Thyroid gland (tissue), 4 donors: ENCODE measurements at regions not wholly inside any gene's neighbourhood (a gene's known extent, or its start where the extent isn't known, plus 50 kb on each side); places are given as distances from the start of the nearest gene placed in this dataset.

Experiments used
- POLR2A ChIP-seq, 2 donors: fragments of 450-650 bp; IDR thresholded peaks; one replicate each; pipeline ENCODE4 v1.6.1; 2017; ENCODE audit warnings: antibody characterized with exemption in 2 of 2, mild to moderate bottlenecking in 2 of 2, moderate library complexity in 1 of 2
- TF ChIP-seq, protein P1 (sequence below), 6 experiments: fragments of 200-600 bp in 3 of 6; fragments of 450-650 bp in 3 of 6; sonication (generic) in 3 of 6; IDR thresholded peaks; one replicate each; pipeline ENCODE4 v1.5.1; 2016 to 2019; ENCODE audit warnings: antibody characterized with exemption in 6 of 6, mild to moderate bottlenecking in 2 of 6, inconsistent platforms in 1 of 6, moderate library complexity in 1 of 6

DNA sequence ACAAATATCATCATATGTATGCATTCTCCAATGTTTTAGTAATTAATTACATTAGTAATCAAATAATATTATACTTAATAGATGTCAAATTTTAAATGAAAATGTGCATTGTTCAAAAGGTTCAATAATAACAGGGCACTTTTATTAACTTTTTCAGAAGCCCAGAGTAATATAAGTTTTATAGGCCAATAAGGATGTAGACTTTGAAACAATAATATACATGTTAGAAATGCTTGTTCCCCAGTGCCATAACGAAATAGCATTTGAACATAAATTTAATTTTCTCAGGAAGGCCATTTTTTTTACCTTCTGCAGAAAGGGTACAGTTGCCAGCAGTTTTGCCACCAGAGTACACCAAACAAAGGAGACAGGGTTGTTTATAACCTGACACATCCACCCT, 1133.9 kb upstream of the LRRTM3 start:
- TF ChIP-seq POLR2A (IDR thresholded peaks at IDR 0.05), result no peak
- TF ChIP-seq, protein P1, sequence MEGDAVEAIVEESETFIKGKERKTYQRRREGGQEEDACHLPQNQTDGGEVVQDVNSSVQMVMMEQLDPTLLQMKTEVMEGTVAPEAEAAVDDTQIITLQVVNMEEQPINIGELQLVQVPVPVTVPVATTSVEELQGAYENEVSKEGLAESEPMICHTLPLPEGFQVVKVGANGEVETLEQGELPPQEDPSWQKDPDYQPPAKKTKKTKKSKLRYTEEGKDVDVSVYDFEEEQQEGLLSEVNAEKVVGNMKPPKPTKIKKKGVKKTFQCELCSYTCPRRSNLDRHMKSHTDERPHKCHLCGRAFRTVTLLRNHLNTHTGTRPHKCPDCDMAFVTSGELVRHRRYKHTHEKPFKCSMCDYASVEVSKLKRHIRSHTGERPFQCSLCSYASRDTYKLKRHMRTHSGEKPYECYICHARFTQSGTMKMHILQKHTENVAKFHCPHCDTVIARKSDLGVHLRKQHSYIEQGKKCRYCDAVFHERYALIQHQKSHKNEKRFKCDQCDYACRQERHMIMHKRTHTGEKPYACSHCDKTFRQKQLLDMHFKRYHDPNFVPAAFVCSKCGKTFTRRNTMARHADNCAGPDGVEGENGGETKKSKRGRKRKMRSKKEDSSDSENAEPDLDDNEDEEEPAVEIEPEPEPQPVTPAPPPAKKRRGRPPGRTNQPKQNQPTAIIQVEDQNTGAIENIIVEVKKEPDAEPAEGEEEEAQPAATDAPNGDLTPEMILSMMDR (IDR thresholded peaks at IDR 0.05), result no peak
